ENCODE measurements at regions not wholly inside any gene's neighbourhood (a gene's known extent, or its start where the extent isn't known, plus 50 kb on each side); places are given as distances from the start of the nearest gene placed in this dataset.

DNA sequence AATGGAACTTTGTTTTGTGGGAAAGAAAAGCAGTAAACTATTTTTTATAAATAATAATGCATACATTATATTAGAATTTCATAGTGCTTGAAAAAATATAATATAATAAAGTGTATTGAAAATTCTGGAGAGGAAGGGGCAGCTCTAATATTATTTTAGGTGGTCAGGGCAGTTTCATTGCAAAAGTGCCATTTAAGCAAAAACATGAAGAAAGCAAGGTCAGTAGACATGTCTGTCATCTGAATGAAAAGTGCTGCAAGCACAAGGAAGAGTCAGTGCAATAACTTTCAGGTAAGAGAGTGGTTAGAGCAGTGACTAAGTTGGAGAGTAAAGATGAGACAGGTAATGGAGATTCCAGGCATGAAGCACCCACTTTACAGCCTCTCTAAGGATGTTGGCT is 435.6 kb upstream of the REG3G start:
- H3K4me3 ChIP-seq (ENCODE audit: low read depth, low read length, poor library complexity, severe bottlenecking), result no peak overlapping the region

DNA sequence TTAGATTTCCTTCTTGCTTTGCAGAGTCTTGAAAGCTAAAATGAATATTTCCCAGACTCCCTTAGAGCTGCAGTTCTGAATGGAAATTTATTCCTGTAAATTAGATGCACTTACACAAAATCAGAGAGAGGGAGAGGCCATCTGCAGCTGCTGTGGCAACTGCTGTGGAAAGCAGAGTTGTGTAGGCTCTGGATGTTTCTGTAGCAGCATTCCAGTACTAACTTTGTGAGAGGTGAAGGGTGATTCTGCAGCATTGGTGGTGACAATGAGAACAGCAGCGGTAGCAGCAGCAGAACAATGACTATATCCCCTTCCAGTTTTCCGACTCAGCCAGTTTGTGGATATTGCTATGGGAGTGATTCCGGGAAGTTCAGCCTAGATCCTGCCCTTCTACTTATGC is 433.0 kb upstream of the REG3G start:
- Histone ChIP-seq H3K27ac (ENCODE audit: low read depth, low read length, poor library complexity, severe bottlenecking) (no peak overlapping the region), H3K4me1 (ENCODE audit: insufficient read depth, low read length, poor library complexity, severe bottlenecking) (no peaks in the 10 kb centered on the region), H3K4me3 (ENCODE audit: low read depth, low read length, poor library complexity, severe bottlenecking) (no peak overlapping the region), H3K36me3 (ENCODE audit: insufficient read depth, low read length, poor library complexity, severe bottlenecking) (no peaks in the 10 kb centered on the region), H3K9me3 (ENCODE audit: low read depth, low read length, poor library complexity, severe bottlenecking) (no peaks in the 10 kb centered on the region), H3K27me3 (replicated peaks; ENCODE audit: insufficient read depth, low read depth, low read length, poor library complexity) (no peaks in the 10 kb centered on the region)
- no peak for DNase-seq (ENCODE audit: low spot score)
- intact Hi-C loops (cut with micrococcal nuclease; ENCODE audit: unreplicated experiment), result no loop called here
- TF ChIP-seq, protein P1, sequence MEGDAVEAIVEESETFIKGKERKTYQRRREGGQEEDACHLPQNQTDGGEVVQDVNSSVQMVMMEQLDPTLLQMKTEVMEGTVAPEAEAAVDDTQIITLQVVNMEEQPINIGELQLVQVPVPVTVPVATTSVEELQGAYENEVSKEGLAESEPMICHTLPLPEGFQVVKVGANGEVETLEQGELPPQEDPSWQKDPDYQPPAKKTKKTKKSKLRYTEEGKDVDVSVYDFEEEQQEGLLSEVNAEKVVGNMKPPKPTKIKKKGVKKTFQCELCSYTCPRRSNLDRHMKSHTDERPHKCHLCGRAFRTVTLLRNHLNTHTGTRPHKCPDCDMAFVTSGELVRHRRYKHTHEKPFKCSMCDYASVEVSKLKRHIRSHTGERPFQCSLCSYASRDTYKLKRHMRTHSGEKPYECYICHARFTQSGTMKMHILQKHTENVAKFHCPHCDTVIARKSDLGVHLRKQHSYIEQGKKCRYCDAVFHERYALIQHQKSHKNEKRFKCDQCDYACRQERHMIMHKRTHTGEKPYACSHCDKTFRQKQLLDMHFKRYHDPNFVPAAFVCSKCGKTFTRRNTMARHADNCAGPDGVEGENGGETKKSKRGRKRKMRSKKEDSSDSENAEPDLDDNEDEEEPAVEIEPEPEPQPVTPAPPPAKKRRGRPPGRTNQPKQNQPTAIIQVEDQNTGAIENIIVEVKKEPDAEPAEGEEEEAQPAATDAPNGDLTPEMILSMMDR (conservative IDR thresholded peaks at IDR 0.05; ENCODE audit: low read depth, low read length), result no peak
- no peak for TF ChIP-seq EZH2 (IDR thresholded peaks at IDR 0.05; ENCODE audit: borderline replicate concordance, low read depth, low read length, poor library complexity, severe bottlenecking)
- BruUV-seq (replicated peaks), result no TSS peak
- POLR2A ChIA-PET (ENCODE audit: low non-redundant PET), result interaction anchor here (0.6 kb wide), 1 partner anchor 1650 kb away, joined by 14 read pairs; no protein-coding TSS in a partner anchor
- CTCF ChIA-PET, result no interaction called here

More for the DNA sequence above, 435.6 kb upstream of the REG3G start:
- CTCF ChIA-PET, result no interaction called here
- H3K4me1 ChIP-seq (ENCODE audit: insufficient read depth, low read length, poor library complexity, severe bottlenecking), result no peaks in the 10 kb centered on the region
- DNase-seq (ENCODE audit: low spot score), result no peak
- BruUV-seq (replicated peaks), result no TSS peak
- intact Hi-C loops (cut with micrococcal nuclease; ENCODE audit: unreplicated experiment), result no loop called here
- H3K27me3 ChIP-seq (replicated peaks; ENCODE audit: insufficient read depth, low read depth, low read length, poor library complexity), result no peaks in the 10 kb centered on the region
- no peaks in the 10 kb centered on the region for H3K9me3 ChIP-seq (ENCODE audit: low read depth, low read length, poor library complexity, severe bottlenecking)
- TF ChIP-seq, protein P1 (conservative IDR thresholded peaks at IDR 0.05; ENCODE audit: low read depth, low read length), result no peak
- no peak for TF ChIP-seq EZH2 (IDR thresholded peaks at IDR 0.05; ENCODE audit: borderline replicate concordance, low read depth, low read length, poor library complexity, severe bottlenecking)
- POLR2A ChIA-PET (ENCODE audit: low non-redundant PET), result no interaction called here
- no peak overlapping the region for H3K27ac ChIP-seq (ENCODE audit: low read depth, low read length, poor library complexity, severe bottlenecking)
- H3K36me3 ChIP-seq (ENCODE audit: insufficient read depth, low read length, poor library complexity, severe bottlenecking), result no peaks in the 10 kb centered on the region

DNA sequence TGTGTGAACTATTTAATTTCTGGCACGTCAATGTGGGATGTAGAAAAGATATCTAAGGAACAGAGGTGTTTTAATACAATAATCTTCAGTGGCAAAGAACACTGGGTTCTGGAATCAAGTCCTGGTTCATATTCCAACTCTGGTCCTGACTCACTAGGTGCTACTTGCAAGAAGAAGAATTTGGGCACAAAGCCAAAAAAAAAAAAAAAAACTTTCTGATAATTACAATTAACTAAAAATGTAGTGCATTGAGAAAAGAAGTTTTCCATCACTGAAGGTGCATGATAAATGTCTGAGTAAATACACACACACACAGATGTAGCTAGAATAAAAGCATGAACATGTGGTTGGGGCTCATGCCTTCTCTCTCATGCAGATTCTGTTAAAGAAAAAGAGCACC is 424.4 kb upstream of the REG3G start:
- H3K4me1 ChIP-seq (ENCODE audit: insufficient read depth, low read length, poor library complexity, severe bottlenecking), result no peaks in the 10 kb centered on the region
- CTCF ChIA-PET, result no interaction called here

More for the DNA sequence above, 424.4 kb upstream of the REG3G start:
- DNase-seq (ENCODE audit: low spot score), result no peak
- POLR2A ChIA-PET (ENCODE audit: low non-redundant PET), result no interaction called here
- Histone ChIP-seq H3K27me3 (replicated peaks; ENCODE audit: insufficient read depth, low read depth, low read length, poor library complexity) (no peaks in the 10 kb centered on the region), H3K27ac (ENCODE audit: low read depth, low read length, poor library complexity, severe bottlenecking) (no peak overlapping the region), H3K4me3 (ENCODE audit: low read depth, low read length, poor library complexity, severe bottlenecking) (no peak overlapping the region), H3K9me3 (ENCODE audit: low read depth, low read length, poor library complexity, severe bottlenecking) (no peaks in the 10 kb centered on the region), H3K36me3 (ENCODE audit: insufficient read depth, low read length, poor library complexity, severe bottlenecking) (no peaks in the 10 kb centered on the region)
- intact Hi-C loops (cut with micrococcal nuclease; ENCODE audit: unreplicated experiment), result no loop called here
- no peak for TF ChIP-seq EZH2 (IDR thresholded peaks at IDR 0.05; ENCODE audit: borderline replicate concordance, low read depth, low read length, poor library complexity, severe bottlenecking)
- TF ChIP-seq, protein P1 (conservative IDR thresholded peaks at IDR 0.05; ENCODE audit: low read depth, low read length), result no peak
- BruUV-seq (replicated peaks), result no TSS peak

All from A673 (cell line).